ENCODE measurements at regions not wholly inside any gene's neighbourhood (a gene's known extent, or its start where the extent isn't known, plus 50 kb on each side); places are given as distances from the start of the nearest gene placed in this dataset.

DNA sequence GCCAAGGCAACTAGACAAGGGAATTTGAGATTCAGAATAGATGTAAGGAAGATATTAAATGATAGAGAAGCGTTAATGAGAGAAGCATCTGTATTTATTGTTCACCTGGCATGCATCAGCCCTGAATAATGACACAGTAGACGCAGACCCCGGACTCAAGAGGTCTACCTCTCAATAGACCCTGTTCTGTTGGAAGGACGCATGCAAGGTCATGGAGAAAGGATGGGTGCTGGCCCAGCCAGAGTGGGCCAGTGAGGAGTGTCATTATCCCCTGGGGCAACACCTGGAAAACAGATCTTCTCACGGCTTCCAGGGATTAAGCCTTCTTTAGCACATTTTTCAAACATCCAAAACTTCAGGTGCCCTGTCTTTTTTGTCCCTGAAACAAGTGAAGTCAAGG lies 461.0 kb downstream of the EIPR1 start:
- no peak for DNase-seq (ENCODE audit: low read depth in 1 of 2, low spot score in 2 of 2)
- FAIRE-seq: no peak
- H3K36me3 ChIP-seq (ENCODE audit: control insufficient read depth in 2 of 4, insufficient read depth in 4 of 4, low read length in 3 of 4): no peaks in the 10 kb centered on the region
- H3K9ac ChIP-seq (replicated peaks in 1 of 4; ENCODE audit: extremely low read depth in 1 of 4, low read depth in 3 of 4, low read length in 3 of 4): no peak overlapping the region
- no peak overlapping the region for H3K4me3 ChIP-seq (ENCODE audit: extremely low read depth in 1 of 4, insufficient read depth in 2 of 4, low read depth in 3 of 4, low read length in 4 of 4)
- H2BK15ac ChIP-seq (ENCODE audit: low read length): no peak overlapping the region
- H4K20me1 ChIP-seq (replicated peaks in 1 of 2; ENCODE audit: control insufficient read depth in 1 of 2, insufficient read depth in 2 of 2, low read length in 2 of 2): no peaks in the 10 kb centered on the region
- no peak overlapping the region for H2BK12ac ChIP-seq (ENCODE audit: low read depth, low read length)
- H3K79me1 ChIP-seq (ENCODE audit: low read depth, low read length): no peaks in the 10 kb centered on the region
- H3K23ac ChIP-seq (ENCODE audit: insufficient read length): no peak overlapping the region
- H3K23me2 ChIP-seq (ENCODE audit: low read depth, low read length): 0 out of 2 replicates have a peak, but pooled peaks cover 2% of the 10 kb centered on the region
- no peak overlapping the region for H2BK120ac ChIP-seq (replicated peaks; ENCODE audit: low read depth, low read length)
- no peak overlapping the region for H2AK5ac ChIP-seq (ENCODE audit: low read depth, low read length)
- no peak overlapping the region for H3K56ac ChIP-seq (replicated peaks; ENCODE audit: insufficient read length, low read depth, low read length)
- H3K27me3 ChIP-seq (replicated peaks in 1 of 4; ENCODE audit: control insufficient read depth in 3 of 4, extremely low read depth in 1 of 4, insufficient read depth in 3 of 4, low read length in 3 of 4): no peaks in the 10 kb centered on the region; a peak in 1 of 7 replicates
- H3K27ac ChIP-seq (ENCODE audit: low read depth, low read length): no peak overlapping the region
- 94% methylated on average over 5 of the region's 5 CpGs; no CpG with 5 or more reads in 1 of the 2 experiments for WGBS, 2 experiments (ENCODE audit: extremely low coverage in 1 of 2, insufficient coverage in 1 of 2, insufficient read length in 1 of 2, insufficient replicate concordance in 2 of 2, low coverage in 1 of 2, low lambda C conversion rate in 2 of 2, missing lambda C conversion rate in 1 of 2)
- H2BK20ac ChIP-seq (ENCODE audit: low read length): no peak overlapping the region
- POLR2A ChIA-PET (ENCODE audit: partially characterized antibody): no interaction called here
- H3K4ac ChIP-seq (replicated peaks; ENCODE audit: insufficient read length, low read depth, low read length): no peak overlapping the region
- CTCF ChIA-PET (ENCODE audit: partially characterized antibody): no interaction called here
- no peak overlapping the region for H3K14ac ChIP-seq (ENCODE audit: insufficient read length)
- H3K18ac ChIP-seq (ENCODE audit: extremely low read depth, low read length): no peak overlapping the region
- no peak overlapping the region for H2AFZ ChIP-seq (ENCODE audit: low read length)
- H3K4me1 ChIP-seq (replicated peaks in 1 of 4; ENCODE audit: control insufficient read depth in 3 of 4, insufficient read depth in 4 of 4, low read length in 3 of 4): no peaks in the 10 kb centered on the region
- H4K8ac ChIP-seq (ENCODE audit: extremely low read depth, insufficient read depth, low read length): no peak overlapping the region
- no peak overlapping the region for H3K4me2 ChIP-seq (ENCODE audit: insufficient read depth in 1 of 2, low read depth in 2 of 2, low read length in 2 of 2)
- no peaks in the 10 kb centered on the region for H3K79me2 ChIP-seq (ENCODE audit: control insufficient read depth in 1 of 2, insufficient read depth in 2 of 2, low read length in 2 of 2)
- no peak overlapping the region for H2BK5ac ChIP-seq (ENCODE audit: low read depth, low read length)
- no peaks in the 10 kb centered on the region for H3K9me3 ChIP-seq (ENCODE audit: insufficient read depth in 2 of 2, low read depth in 1 of 2, low read length in 1 of 2)
- H4K5ac ChIP-seq (ENCODE audit: insufficient read length, low read depth, low read length): no peak overlapping the region
- H4K91ac ChIP-seq (replicated peaks; ENCODE audit: insufficient read length, low read length): no peak overlapping the region
- no peak for TF ChIP-seq GABPA (IDR thresholded peaks at IDR 0.05; ENCODE audit: borderline replicate concordance, insufficient read depth, low read length)
- TF ChIP-seq EGR1 (IDR thresholded peaks at IDR 0.05; ENCODE audit: borderline replicate concordance, low read depth, low read length): no peak
- no peak for TF ChIP-seq SIRT6 (IDR thresholded peaks at IDR 0.05; ENCODE audit: low read length)
- no peak for TF ChIP-seq RNF2 (IDR thresholded peaks at IDR 0.05; ENCODE audit: borderline replicate concordance, low read depth, low read length, missing control alignments, poor library complexity, severe bottlenecking)
- no peak for TF ChIP-seq BCL11A (IDR thresholded peaks at IDR 0.05; ENCODE audit: low read depth in 2 of 2, low read length in 2 of 2)
- no peak for TF ChIP-seq POLR2A (IDR thresholded peaks at IDR 0.05; ENCODE audit: control extremely low read depth in 1 of 2, low read depth in 2 of 2, low read length in 2 of 2)
- no peak for TF ChIP-seq TBP (IDR thresholded peaks at IDR 0.05; ENCODE audit: low read depth, low read length)
- TF ChIP-seq E2F6 (IDR thresholded peaks at IDR 0.05): no peak
- TF ChIP-seq PHF8 (conservative IDR thresholded peaks at IDR 0.05; ENCODE audit: low read depth, low read length): no peak
- TF ChIP-seq TEAD4 (IDR thresholded peaks at IDR 0.05; ENCODE audit: low read depth, low read length): no peak
- no peak for TF ChIP-seq CREB1 (IDR thresholded peaks at IDR 0.05)
- TF ChIP-seq, protein P1, sequence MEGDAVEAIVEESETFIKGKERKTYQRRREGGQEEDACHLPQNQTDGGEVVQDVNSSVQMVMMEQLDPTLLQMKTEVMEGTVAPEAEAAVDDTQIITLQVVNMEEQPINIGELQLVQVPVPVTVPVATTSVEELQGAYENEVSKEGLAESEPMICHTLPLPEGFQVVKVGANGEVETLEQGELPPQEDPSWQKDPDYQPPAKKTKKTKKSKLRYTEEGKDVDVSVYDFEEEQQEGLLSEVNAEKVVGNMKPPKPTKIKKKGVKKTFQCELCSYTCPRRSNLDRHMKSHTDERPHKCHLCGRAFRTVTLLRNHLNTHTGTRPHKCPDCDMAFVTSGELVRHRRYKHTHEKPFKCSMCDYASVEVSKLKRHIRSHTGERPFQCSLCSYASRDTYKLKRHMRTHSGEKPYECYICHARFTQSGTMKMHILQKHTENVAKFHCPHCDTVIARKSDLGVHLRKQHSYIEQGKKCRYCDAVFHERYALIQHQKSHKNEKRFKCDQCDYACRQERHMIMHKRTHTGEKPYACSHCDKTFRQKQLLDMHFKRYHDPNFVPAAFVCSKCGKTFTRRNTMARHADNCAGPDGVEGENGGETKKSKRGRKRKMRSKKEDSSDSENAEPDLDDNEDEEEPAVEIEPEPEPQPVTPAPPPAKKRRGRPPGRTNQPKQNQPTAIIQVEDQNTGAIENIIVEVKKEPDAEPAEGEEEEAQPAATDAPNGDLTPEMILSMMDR (IDR thresholded peaks at IDR 0.05; ENCODE audit: control extremely low read depth in 1 of 3, insufficient read depth in 1 of 3, low read depth in 1 of 3, low read length in 3 of 3): no peak
- TF ChIP-seq SIX5 (IDR thresholded peaks at IDR 0.05; ENCODE audit: low read depth, low read length): no peak

Data from H1 (cell line).